Gastrocnemius medialis (tissue), 4 donors: ENCODE measurements at regions not wholly inside any gene's neighbourhood (a gene's known extent, or its start where the extent isn't known, plus 50 kb on each side); places are given as distances from the start of the nearest gene placed in this dataset.

Source experiments
- ATAC-seq, 2 donors: fragments of 150-250 bp; one replicate each; pipeline ENCODE4 v1.9.1; 2016
- DNase-seq, 2 donors: peaks; one replicate each; pipeline ENCODE4 v3.0.0-alpha.2; 2019
- H3K27ac ChIP-seq, 4 donors: fragments of 200-600 bp; sonication (generic); 1 replicate in 1 of 4; 2 replicates in 3 of 4; pipeline ENCODE4 v1.5.1; 2016 to 2018; ENCODE audit warnings: mild to moderate bottlenecking in 2 of 4, moderate library complexity in 1 of 4
- H3K27me3 ChIP-seq, 3 donors: fragments of 200-600 bp; sonication (generic) in 2 of 3; 1 replicate in 1 of 3; 2 replicates in 2 of 3; pipeline versions ENCODE4 v1.5.1 to v1.6.0; 2016 to 2019; ENCODE audit warnings: mild to moderate bottlenecking in 1 of 3, moderate library complexity in 1 of 3
- H3K36me3 ChIP-seq, 2 donors: fragments of 200-600 bp; sonication (generic) in 1 of 2; one replicate each; pipeline ENCODE4 v1.5.1; 2017 to 2018
- H3K4me1 ChIP-seq, 2 donors: fragments of 200-600 bp; sonication (generic) in 1 of 2; one replicate each; pipeline ENCODE4 v1.5.1; 2016 to 2017; ENCODE audit warnings: mild to moderate bottlenecking in 2 of 2
- H3K4me3 ChIP-seq, 4 donors: fragments of 200-600 bp; sonication (generic) in 3 of 4; 1 replicate in 1 of 4; 2 replicates in 3 of 4; pipeline ENCODE4 v1.5.1; 2016 to 2019; ENCODE audit warnings: mild to moderate bottlenecking in 2 of 4
- H3K9me3 ChIP-seq, 3 donors: fragments of 200-600 bp; sonication (generic) in 2 of 3; 1 replicate in 1 of 3; 2 replicates in 2 of 3; pipeline ENCODE4 v1.5.1; 2016 to 2019
- CTCF ChIP-seq, 5 experiments: fragments of 450-650 bp in 3 of 5; fragments of 200-600 bp in 2 of 5; sonication (generic) in 2 of 5; IDR thresholded peaks in 4 of 5; conservative IDR thresholded peaks in 1 of 5; 1 replicate in 4 of 5; 2 replicates in 1 of 5; pipeline ENCODE4 v1.5.1; 2016 to 2019; ENCODE audit warnings: antibody characterized with exemption in 5 of 5, mild to moderate bottlenecking in 3 of 5, moderate library complexity in 3 of 5
- POLR2A ChIP-seq, 2 donors: fragments of 450-650 bp; IDR thresholded peaks; one replicate each; pipeline ENCODE4 v1.6.1; 2017; ENCODE audit warnings: antibody characterized with exemption in 2 of 2, mild to moderate bottlenecking in 2 of 2, moderate library complexity in 2 of 2
- in situ Hi-C, 4 donors: fragments of 200-750 bp; cut with MboI; loops; one replicate each; pipeline versions ENCODE4 v1.15.0 to v1.8.0; 2017; ENCODE audit warnings: low sequenced_read_pairs in 4 of 4
- intact Hi-C: fragments of 100-400 bp; cut with DNase I; formaldehyde crosslinking; loops from one replicate; pipeline ENCODE4 v1.15.1; 2023; ENCODE audit warnings: low total_unique reads

DNA sequence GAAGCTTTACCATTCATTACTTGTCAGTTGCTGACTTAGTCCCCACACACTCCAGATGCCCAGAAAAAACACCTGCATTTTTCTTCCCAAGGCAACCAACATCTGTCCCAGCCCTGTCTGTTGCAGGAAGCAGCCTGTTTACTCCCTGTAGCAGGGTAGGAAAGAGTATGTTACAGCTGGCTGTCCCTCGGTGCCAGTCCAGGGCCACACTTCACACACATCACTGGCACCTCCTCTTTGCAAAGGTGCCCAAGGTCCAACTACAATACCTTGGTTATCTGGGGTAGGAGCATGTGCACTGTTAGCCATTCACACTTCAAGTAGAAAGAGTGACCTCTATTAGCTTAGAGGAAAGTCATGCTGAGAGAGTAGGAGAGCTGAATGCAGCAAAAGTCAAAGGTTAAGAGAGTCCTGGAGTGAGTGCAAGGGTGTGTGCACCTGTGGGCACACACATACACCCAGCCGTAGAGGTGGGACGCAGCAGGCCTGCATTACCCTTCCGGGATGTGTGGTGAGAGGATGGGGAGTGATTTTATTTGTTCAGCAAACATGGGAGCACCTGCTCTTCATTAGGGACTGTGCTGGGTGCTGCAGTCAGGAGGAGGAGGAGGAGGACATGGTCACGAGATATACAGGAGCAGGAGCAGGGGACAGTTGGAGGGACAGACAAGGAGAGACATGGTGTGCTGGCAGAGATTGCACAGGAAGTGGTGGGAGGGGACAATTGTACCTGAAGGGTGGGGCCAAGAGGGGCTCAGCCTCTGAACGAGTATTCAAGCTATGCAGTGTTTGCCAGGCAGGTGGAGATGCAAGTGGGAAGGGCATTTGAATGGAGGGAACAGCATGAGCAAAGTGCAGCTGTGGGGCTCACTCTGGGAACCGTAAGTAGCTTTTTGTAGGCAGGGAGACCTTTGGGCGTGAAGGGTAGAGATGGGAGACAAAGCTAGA, 69.8 kb downstream of the TSN start:
- in situ Hi-C loops: no loop called here
- no peak for ATAC-seq
- intact Hi-C loops: no loop called here

GRCh38 chr2:121826036-121826435, 70.6 kb downstream of the TSN start:
- DNase-seq (no peak), ATAC-seq (no peak)
- H3K27me3 ChIP-seq: no peaks in the 10 kb centered on the region
- intact Hi-C loops (no loop called here), in situ Hi-C loops (no loop called here)
- no peak overlapping the region for H3K27ac ChIP-seq
- no peaks in the 10 kb centered on the region for H3K4me1 ChIP-seq
- no peaks in the 10 kb centered on the region for H3K9me3 ChIP-seq
- H3K36me3 ChIP-seq: no peaks in the 10 kb centered on the region
- TF ChIP-seq POLR2A (IDR thresholded peaks at IDR 0.05) (no peak), CTCF (IDR thresholded peaks at IDR 0.05 in 4 of 5, conservative IDR thresholded peaks at IDR 0.05 in 1 of 5) (no peak)
- no peak overlapping the region for H3K4me3 ChIP-seq

More for the DNA sequence above, 69.8 kb downstream of the TSN start:
- Histone ChIP-seq H3K9me3 (no peaks in the 10 kb centered on the region), H3K4me1 (no peaks in the 10 kb centered on the region), H3K4me3 (no peak overlapping the region), H3K36me3 (no peaks in the 10 kb centered on the region), H3K27ac (no peak overlapping the region), H3K27me3 (no peaks in the 10 kb centered on the region)
- DNase-seq: no peak
- TF ChIP-seq POLR2A (IDR thresholded peaks at IDR 0.05): no peak
- TF ChIP-seq CTCF (IDR thresholded peaks at IDR 0.05 in 4 of 5, conservative IDR thresholded peaks at IDR 0.05 in 1 of 5): no peak

GRCh38 chr2:121828281-121828731, 72.9 kb downstream of the TSN start:
- H3K9me3 ChIP-seq: no peaks in the 10 kb centered on the region
- H3K36me3 ChIP-seq: no peaks in the 10 kb centered on the region
- no peaks in the 10 kb centered on the region for H3K4me1 ChIP-seq
- H3K27me3 ChIP-seq: no peaks in the 10 kb centered on the region
- intact Hi-C loops (no loop called here), in situ Hi-C loops (no loop called here)
- ATAC-seq (no peak), DNase-seq (no peak)
- peak overlapping the region in 1 of 4 donors; percentile 21 for H3K27ac ChIP-seq
- TF ChIP-seq CTCF (IDR thresholded peaks at IDR 0.05 in 4 of 5, conservative IDR thresholded peaks at IDR 0.05 in 1 of 5) (no peak), POLR2A (IDR thresholded peaks at IDR 0.05) (no peak)
- no peak overlapping the region for H3K4me3 ChIP-seq

- Histone ChIP-seq H3K27me3 (no peaks in the 10 kb centered on the region), H3K27ac (peak overlapping the region in 1 of 4 donors; percentile 12), H3K36me3 (no peaks in the 10 kb centered on the region), H3K4me3 (no peak overlapping the region), H3K9me3 (no peaks in the 10 kb centered on the region), H3K4me1 (no peaks in the 10 kb centered on the region)
- TF ChIP-seq POLR2A (IDR thresholded peaks at IDR 0.05) (no peak), CTCF (IDR thresholded peaks at IDR 0.05 in 4 of 5, conservative IDR thresholded peaks at IDR 0.05 in 1 of 5) (no peak)
- ATAC-seq (no peak), DNase-seq (no peak)
- intact Hi-C loops: loop anchor here (5.0 kb wide), 1 partner anchor 136 kb away; no protein-coding TSS in a partner anchor
- in situ Hi-C loops: no loop called here
Measured at GRCh38 chr2:121830809-121831208, 75.4 kb downstream of the TSN start.
